GM12878 (cell line): ENCODE measurements at regions not wholly inside any gene's neighbourhood (a gene's known extent, or its start where the extent isn't known, plus 50 kb on each side); places are given as distances from the start of the nearest gene placed in this dataset.

Experiments
- ATAC-seq: fragments of 200-7000 bp; cut with Tn5 transposase; 3 replicates; pipeline ENCODE4 v1.9.1; 2020; ENCODE audit warnings: mild to moderate bottlenecking, moderate library complexity
- BruUV-seq: library from RNA; stranded (reverse); fragments of 400-500 nt; replicated peaks from 2 replicates; lab custom pipeline; 2021; lab: Mats Ljungman, UMichigan
- CTCF ChIA-PET: fragments of 300-600 bp; sonication (Branson Sonifier 250); formaldehyde crosslinking; extraction: SDS; loops from one replicate; lab custom pipeline; 2021; ENCODE audit warnings: inconsistent platforms; lab: Yijun Ruan, JAX
- POLR2A ChIA-PET: fragments of 350-600 bp; formaldehyde crosslinking; extraction: SDS; loops from one replicate; lab custom pipeline; 2021; ENCODE audit warnings: inconsistent platforms; lab: Charles Lee
- RAD21 ChIA-PET: fragments of 300-600 bp; sonication (Branson Sonifier 250); formaldehyde crosslinking; loops from one replicate; lab custom pipeline; 2023; ENCODE audit warnings: antibody characterized with exemption; ENCODE audit not compliant: unreplicated experiment; lab: Charles Lee
- SMC1A ChIA-PET: fragments of 300-600 bp; sonication (Branson Sonifier 250); formaldehyde crosslinking; loops from one replicate; lab custom pipeline; 2023; ENCODE audit not compliant: unreplicated experiment, uncharacterized antibody; lab: Charles Lee
- DNase-seq: peaks from one replicate; pipeline ENCODE4 v3.0.0-alpha.2; 2011; ENCODE audit warnings: low read depth, low spot score
- FAIRE-seq: peaks from 3 replicates; lab custom pipeline; 2011; peaks lifted over from hg19 to GRCh38; lab: Jason Lieb, UNC
- H2AFZ ChIP-seq: 2 replicates; pipeline ENCODE4 v1.6.0; 2011; ENCODE audit warnings: low read depth, low read length, control low read depth; ENCODE audit not compliant: control insufficient read depth
- H3K27ac ChIP-seq: 2 replicates; pipeline ENCODE4 v1.5.1; 2011; ENCODE audit warnings: control low read depth; ENCODE audit not compliant: control insufficient read depth, insufficient read depth
- H3K27me3 ChIP-seq, 2 experiments: replicated peaks in 1 of 2; 2 replicates each; pipeline versions ENCODE4 v1.6.0 to v1.6.1; 2011; ENCODE audit warnings: low read length in 1 of 2; ENCODE audit not compliant: control insufficient read depth in 2 of 2, insufficient read depth in 2 of 2
- H3K36me3 ChIP-seq, 2 experiments: 2 replicates each; pipeline ENCODE4 v1.5.1; 2011; ENCODE audit warnings: low read length in 1 of 2; ENCODE audit not compliant: control insufficient read depth in 2 of 2, insufficient read depth in 2 of 2
- H3K4me1 ChIP-seq: 2 replicates; pipeline ENCODE4 v1.6.1; 2011; ENCODE audit warnings: mild to moderate bottlenecking, low read length, moderate library complexity, mixed read lengths; ENCODE audit not compliant: control insufficient read depth, insufficient read depth
- H3K4me2 ChIP-seq: 2 replicates; pipeline ENCODE4 v1.6.0; 2011; ENCODE audit warnings: control low read depth; ENCODE audit not compliant: control insufficient read depth, insufficient read depth
- H3K4me3 ChIP-seq: fragments of 200-600 bp; sonication (generic); 2 replicates; pipeline ENCODE4 v1.5.1; 2016
- H3K79me2 ChIP-seq: 2 replicates; pipeline ENCODE4 v1.6.0; 2011; ENCODE audit warnings: low read length; ENCODE audit not compliant: control insufficient read depth, insufficient read depth
- H3K9ac ChIP-seq: 2 replicates; pipeline ENCODE4 v1.8.0; 2011; ENCODE audit warnings: low read length, control low read depth, mixed read lengths; ENCODE audit not compliant: control insufficient read depth, insufficient read depth
- H3K9me3 ChIP-seq: replicated peaks from 3 replicates; pipeline ENCODE4 v1.5.1; 2011; ENCODE audit warnings: mild to moderate bottlenecking, low read length; ENCODE audit not compliant: control insufficient read depth, insufficient read depth
- H4K20me1 ChIP-seq: 2 replicates; pipeline ENCODE4 v1.6.0; 2011; ENCODE audit not compliant: control insufficient read depth, insufficient read depth
- DPF2 ChIP-seq: fragments of 450-650 bp; IDR thresholded peaks from 2 replicates; pipeline ENCODE4 v1.6.1; 2017; ENCODE audit warnings: mild to moderate bottlenecking
- EED ChIP-seq: sonication (generic); IDR thresholded peaks from 2 replicates; pipeline ENCODE4 v1.6.1; 2016; ENCODE audit warnings: antibody characterized with exemption, low read depth
- EP300 ChIP-seq, 2 experiments: fragments of 150-350 bp in 1 of 2; IDR thresholded peaks; 2 replicates each; pipeline ENCODE4 v1.6.1; 2011 to 2012; ENCODE audit warnings: low read depth in 2 of 2, low read length in 2 of 2, borderline replicate concordance in 1 of 2, improper control_type of control experiment in 1 of 2, inconsistent platforms in 1 of 2; ENCODE audit not compliant: control insufficient read depth in 1 of 2
- EZH2 ChIP-seq: IDR thresholded peaks from 2 replicates; pipeline ENCODE4 v1.6.1; 2012; ENCODE audit warnings: low read depth, mild to moderate bottlenecking, control low read depth, inconsistent platforms, low read length, borderline replicate concordance; ENCODE audit not compliant: control insufficient read depth
- HDAC2 ChIP-seq: fragments of 200-600 bp; sonication (generic); IDR thresholded peaks from 2 replicates; pipeline ENCODE4 v1.6.1; 2017
- HDGF ChIP-seq: fragments of 450-650 bp; IDR thresholded peaks from 2 replicates; pipeline ENCODE4 v1.6.1; 2016; ENCODE audit warnings: antibody characterized with exemption
- JUND ChIP-seq: IDR thresholded peaks from 2 replicates; pipeline ENCODE4 v1.6.1; 2012; ENCODE audit warnings: low read depth, mild to moderate bottlenecking, low read length, improper control_type of control experiment, moderate library complexity
- MTA3 ChIP-seq: IDR thresholded peaks from 2 replicates; pipeline ENCODE4 v1.6.1; 2012; ENCODE audit warnings: low read length, inconsistent platforms, borderline replicate concordance
- PAX5 ChIP-seq: IDR thresholded peaks from 2 replicates; pipeline ENCODE4 v1.6.1; 2011; ENCODE audit warnings: low read depth, low read length, borderline replicate concordance
- RFX5 ChIP-seq: IDR thresholded peaks from 2 replicates; pipeline ENCODE4 v1.6.1; 2011; ENCODE audit warnings: low read depth, low read length, improper control_type of control experiment
- SMC3 ChIP-seq: IDR thresholded peaks from 2 replicates; pipeline ENCODE4 v1.6.1; 2011; ENCODE audit warnings: low read length, improper control_type of control experiment, borderline replicate concordance
- TAF1 ChIP-seq: IDR thresholded peaks from 2 replicates; pipeline ENCODE4 v1.6.1; 2011; ENCODE audit warnings: mild to moderate bottlenecking, low read depth, low read length, borderline replicate concordance
- WGBS: methylation state at CpG from one replicate; pipeline ENCODE4 v1.1.6; 2016; ENCODE audit warnings: low lambda C conversion rate; ENCODE audit not compliant: insufficient replicate concordance, insufficient coverage; ENCODE audit errors: missing lambda C conversion rate; 5-methylcytosine and 5-hydroxymethylcytosine counted together
- in situ Hi-C: fragments of 300-500 bp; cut with MboI; formaldehyde crosslinking; loops from 9 replicates; pipeline ENCODE4 v1.14.3; 2018; ENCODE audit warnings: mixed read lengths
- intact Hi-C: fragments of 100-400 bp; cut with micrococcal nuclease; formaldehyde crosslinking; loops from one replicate; pipeline ENCODE4 v1.14.2; 2022; ENCODE audit not compliant: unreplicated experiment
- TF ChIP-seq, protein P1 (sequence below): fragments of 450-650 bp; formaldehyde crosslinking; IDR thresholded peaks from 2 replicates; pipeline ENCODE4 v1.5.0; 2022; ENCODE audit warnings: mild to moderate bottlenecking, missing genetic modification characterization

DNA sequence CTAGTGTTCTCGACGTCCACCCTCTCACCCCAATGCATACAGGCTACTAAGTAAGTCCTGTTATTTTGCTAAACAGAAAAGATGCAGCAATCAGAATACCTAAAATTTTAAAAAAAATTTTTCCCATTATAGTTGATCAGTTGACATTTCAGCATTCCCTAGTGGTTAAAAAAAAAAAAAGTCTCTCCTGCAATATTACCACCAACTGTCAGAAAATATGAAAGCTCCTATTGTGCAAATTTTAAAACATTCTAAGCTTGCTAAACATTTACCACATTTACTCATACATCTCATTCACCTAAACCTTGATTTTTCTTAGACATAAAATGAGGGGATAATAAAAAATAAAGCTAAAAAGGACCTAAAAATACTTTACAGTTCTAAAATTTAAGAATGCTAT is 165.6 kb downstream of the AVL9 start:
- Histone ChIP-seq H4K20me1 (no peaks in the 10 kb centered on the region), H3K27me3 (no peaks in the 10 kb centered on the region), H3K36me3 (no peaks in the 10 kb centered on the region), H3K79me2 (no peaks in the 10 kb centered on the region), H3K9ac (no peak overlapping the region), H2AFZ (no peak overlapping the region), H3K9me3 (no peaks in the 10 kb centered on the region), H3K4me1 (no peaks in the 10 kb centered on the region; the same call in 1 of the 2 replicates), H3K4me3 (no peak overlapping the region), H3K27ac (no peak overlapping the region), H3K4me2 (no peak overlapping the region)
- DNase-seq (no peak), FAIRE-seq (no peak), ATAC-seq (no peak)
- TF ChIP-seq EZH2 (no peak), MTA3 (no peak), EP300 (IDR thresholded peaks at IDR 0.05; ENCODE audit: borderline replicate concordance in 1 of 2, control insufficient read depth in 1 of 2, low read depth in 2 of 2, low read length in 2 of 2) (no peak), PAX5 (no peak), HDGF (no peak), EED (no peak), DPF2 (no peak), HDAC2 (no peak), JUND (no peak), RFX5 (no peak), TAF1 (no peak), SMC3 (no peak)
- TF ChIP-seq, protein P1, sequence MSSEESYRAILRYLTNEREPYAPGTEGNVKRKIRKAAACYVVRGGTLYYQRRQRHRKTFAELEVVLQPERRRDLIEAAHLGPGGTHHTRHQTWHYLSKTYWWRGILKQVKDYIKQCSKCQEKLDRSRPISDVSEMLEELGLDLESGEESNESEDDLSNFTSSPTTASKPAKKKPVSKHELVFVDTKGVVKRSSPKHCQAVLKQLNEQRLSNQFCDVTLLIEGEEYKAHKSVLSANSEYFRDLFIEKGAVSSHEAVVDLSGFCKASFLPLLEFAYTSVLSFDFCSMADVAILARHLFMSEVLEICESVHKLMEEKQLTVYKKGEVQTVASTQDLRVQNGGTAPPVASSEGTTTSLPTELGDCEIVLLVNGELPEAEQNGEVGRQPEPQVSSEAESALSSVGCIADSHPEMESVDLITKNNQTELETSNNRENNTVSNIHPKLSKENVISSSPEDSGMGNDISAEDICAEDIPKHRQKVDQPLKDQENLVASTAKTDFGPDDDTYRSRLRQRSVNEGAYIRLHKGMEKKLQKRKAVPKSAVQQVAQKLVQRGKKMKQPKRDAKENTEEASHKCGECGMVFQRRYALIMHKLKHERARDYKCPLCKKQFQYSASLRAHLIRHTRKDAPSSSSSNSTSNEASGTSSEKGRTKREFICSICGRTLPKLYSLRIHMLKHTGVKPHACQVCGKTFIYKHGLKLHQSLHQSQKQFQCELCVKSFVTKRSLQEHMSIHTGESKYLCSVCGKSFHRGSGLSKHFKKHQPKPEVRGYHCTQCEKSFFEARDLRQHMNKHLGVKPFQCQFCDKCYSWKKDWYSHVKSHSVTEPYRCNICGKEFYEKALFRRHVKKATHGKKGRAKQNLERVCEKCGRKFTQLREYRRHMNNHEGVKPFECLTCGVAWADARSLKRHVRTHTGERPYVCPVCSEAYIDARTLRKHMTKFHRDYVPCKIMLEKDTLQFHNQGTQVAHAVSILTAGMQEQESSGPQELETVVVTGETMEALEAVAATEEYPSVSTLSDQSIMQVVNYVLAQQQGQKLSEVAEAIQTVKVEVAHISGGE (CRISPR knock-in tag): no peak
- no TSS peak for BruUV-seq
- ChIA-PET RAD21 (no interaction called here), CTCF (interaction anchor here (0.6 to 1.1 kb wide), 2 partner anchors 9 to 47 kb away, joined by 3 read pairs; no protein-coding TSS in a partner anchor), SMC1A (interaction anchor here (0.7 kb wide), 1 partner anchor 9 kb away, joined by 3 read pairs; no protein-coding TSS in a partner anchor), POLR2A (no interaction called here)
- intact Hi-C loops: no loop called here
- WGBS: 25% methylated on average over 2 of the region's 2 CpGs
- in situ Hi-C loops: no loop called here
